Thyroid gland (tissue), 4 donors: ENCODE measurements at regions not wholly inside any gene's neighbourhood (a gene's known extent, or its start where the extent isn't known, plus 50 kb on each side); places are given as distances from the start of the nearest gene placed in this dataset.

Source experiments
- DNase-seq, 2 donors: peaks; one replicate each; pipeline ENCODE4 v3.0.0-alpha.2; 2019
- H3K27ac ChIP-seq, 3 donors: fragments of 200-600 bp; sonication (generic); 1 replicate in 2 of 3; 2 replicates in 1 of 3; pipeline ENCODE4 v1.5.1; 2016 to 2019; ENCODE audit warnings: mild to moderate bottlenecking in 1 of 3, moderate library complexity in 1 of 3
- H3K27me3 ChIP-seq: fragments of 200-600 bp; sonication (generic); one replicate; pipeline ENCODE4 v1.5.1; 2019
- H3K36me3 ChIP-seq, 2 donors: fragments of 200-600 bp; sonication (generic); one replicate each; pipeline ENCODE4 v1.5.1; 2016 to 2019
- H3K4me1 ChIP-seq, 2 donors: fragments of 200-600 bp; sonication (generic); one replicate each; pipeline ENCODE4 v1.5.1; 2017 to 2019
- H3K4me3 ChIP-seq, 3 donors: fragments of 200-600 bp; sonication (generic); replicated peaks in 1 of 3; 1 replicate in 2 of 3; 2 replicates in 1 of 3; pipeline ENCODE4 v1.5.1; 2016; ENCODE audit warnings: mild to moderate bottlenecking in 1 of 3
- H3K9me3 ChIP-seq: fragments of 200-600 bp; sonication (generic); one replicate; pipeline ENCODE4 v1.5.1; 2017
- POLR2A ChIP-seq, 2 donors: fragments of 450-650 bp; IDR thresholded peaks; one replicate each; pipeline ENCODE4 v1.6.1; 2017; ENCODE audit warnings: antibody characterized with exemption in 2 of 2, mild to moderate bottlenecking in 2 of 2, moderate library complexity in 1 of 2
- WGBS, 2 donors: methylation state at CpG; one replicate each; pipeline ENCODE4 v1.1.5; 2017; 5-methylcytosine and 5-hydroxymethylcytosine counted together
- intact Hi-C: fragments of 100-400 bp; cut with DNase I; formaldehyde crosslinking; loops from one replicate; pipeline ENCODE4 v1.15.1; 2023
- TF ChIP-seq, protein P1 (sequence below), 6 experiments: fragments of 200-600 bp in 3 of 6; fragments of 450-650 bp in 3 of 6; sonication (generic) in 3 of 6; IDR thresholded peaks; one replicate each; pipeline ENCODE4 v1.5.1; 2016 to 2019; ENCODE audit warnings: antibody characterized with exemption in 6 of 6, mild to moderate bottlenecking in 2 of 6, inconsistent platforms in 1 of 6, moderate library complexity in 1 of 6

DNA sequence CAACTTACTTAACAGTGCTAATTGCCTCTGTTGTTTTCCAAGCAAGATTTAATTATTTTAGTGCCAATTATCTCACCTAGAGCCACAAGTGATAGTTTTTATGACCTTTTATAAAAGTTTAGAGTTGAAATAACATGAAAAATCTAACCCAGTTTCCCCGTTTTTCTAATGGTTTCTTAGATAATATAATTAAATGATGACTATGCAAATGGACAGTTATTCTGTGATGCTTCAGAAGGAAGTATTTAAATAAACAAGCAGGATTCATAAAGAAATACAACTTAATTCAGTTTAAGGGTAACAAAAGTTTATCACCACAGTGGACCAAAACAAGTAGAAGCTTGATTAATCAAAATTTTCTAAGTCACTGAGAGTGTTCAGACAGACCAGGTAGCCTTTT is 721.2 kb upstream of the SOX9 start:
- TF ChIP-seq POLR2A (IDR thresholded peaks at IDR 0.05) = no peak
- TF ChIP-seq, protein P1, sequence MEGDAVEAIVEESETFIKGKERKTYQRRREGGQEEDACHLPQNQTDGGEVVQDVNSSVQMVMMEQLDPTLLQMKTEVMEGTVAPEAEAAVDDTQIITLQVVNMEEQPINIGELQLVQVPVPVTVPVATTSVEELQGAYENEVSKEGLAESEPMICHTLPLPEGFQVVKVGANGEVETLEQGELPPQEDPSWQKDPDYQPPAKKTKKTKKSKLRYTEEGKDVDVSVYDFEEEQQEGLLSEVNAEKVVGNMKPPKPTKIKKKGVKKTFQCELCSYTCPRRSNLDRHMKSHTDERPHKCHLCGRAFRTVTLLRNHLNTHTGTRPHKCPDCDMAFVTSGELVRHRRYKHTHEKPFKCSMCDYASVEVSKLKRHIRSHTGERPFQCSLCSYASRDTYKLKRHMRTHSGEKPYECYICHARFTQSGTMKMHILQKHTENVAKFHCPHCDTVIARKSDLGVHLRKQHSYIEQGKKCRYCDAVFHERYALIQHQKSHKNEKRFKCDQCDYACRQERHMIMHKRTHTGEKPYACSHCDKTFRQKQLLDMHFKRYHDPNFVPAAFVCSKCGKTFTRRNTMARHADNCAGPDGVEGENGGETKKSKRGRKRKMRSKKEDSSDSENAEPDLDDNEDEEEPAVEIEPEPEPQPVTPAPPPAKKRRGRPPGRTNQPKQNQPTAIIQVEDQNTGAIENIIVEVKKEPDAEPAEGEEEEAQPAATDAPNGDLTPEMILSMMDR (IDR thresholded peaks at IDR 0.05) = no peak

DNA sequence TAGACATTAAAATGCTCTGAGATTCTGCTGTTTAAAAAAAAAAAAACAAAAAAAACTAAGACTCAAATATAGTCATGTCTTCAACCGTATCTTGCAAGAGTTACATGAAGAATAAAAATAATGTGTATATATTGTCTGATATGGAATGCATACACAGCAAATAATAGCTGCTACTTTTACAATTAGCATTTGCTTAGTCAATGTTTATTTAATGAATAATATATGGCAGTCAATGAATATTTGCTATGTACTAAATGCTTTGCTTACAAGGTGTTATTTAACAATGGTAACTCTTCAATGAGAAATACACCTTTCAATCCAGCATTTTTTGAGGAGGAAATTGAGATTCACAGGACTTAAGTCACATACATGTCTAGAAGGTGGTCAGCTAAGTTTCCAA is 718.8 kb upstream of the SOX9 start:
- Histone ChIP-seq H3K27me3 (no peaks in the 10 kb centered on the region), H3K27ac (no peak overlapping the region), H3K4me1 (no peaks in the 10 kb centered on the region), H3K4me3 (no peak overlapping the region), H3K9me3 (no peaks in the 10 kb centered on the region), H3K36me3 (no peaks in the 10 kb centered on the region)
- intact Hi-C loops = no loop called here
- 98 to 99% methylated on average over 1 of the region's 1 CpG for WGBS, 2 donors
- TF ChIP-seq, protein P1 (IDR thresholded peaks at IDR 0.05) = no peak
- no peak for TF ChIP-seq POLR2A (IDR thresholded peaks at IDR 0.05)
- DNase-seq = no peak

More for the DNA sequence above, 721.2 kb upstream of the SOX9 start:
- WGBS, 2 donors = 71 to 75% methylated on average over 1 of the region's 1 CpG
- no peak for DNase-seq
- Histone ChIP-seq H3K9me3 (no peaks in the 10 kb centered on the region), H3K27me3 (no peaks in the 10 kb centered on the region), H3K27ac (no peak overlapping the region), H3K36me3 (no peaks in the 10 kb centered on the region), H3K4me3 (no peak overlapping the region), H3K4me1 (no peaks in the 10 kb centered on the region)
- intact Hi-C loops = no loop called here

DNA sequence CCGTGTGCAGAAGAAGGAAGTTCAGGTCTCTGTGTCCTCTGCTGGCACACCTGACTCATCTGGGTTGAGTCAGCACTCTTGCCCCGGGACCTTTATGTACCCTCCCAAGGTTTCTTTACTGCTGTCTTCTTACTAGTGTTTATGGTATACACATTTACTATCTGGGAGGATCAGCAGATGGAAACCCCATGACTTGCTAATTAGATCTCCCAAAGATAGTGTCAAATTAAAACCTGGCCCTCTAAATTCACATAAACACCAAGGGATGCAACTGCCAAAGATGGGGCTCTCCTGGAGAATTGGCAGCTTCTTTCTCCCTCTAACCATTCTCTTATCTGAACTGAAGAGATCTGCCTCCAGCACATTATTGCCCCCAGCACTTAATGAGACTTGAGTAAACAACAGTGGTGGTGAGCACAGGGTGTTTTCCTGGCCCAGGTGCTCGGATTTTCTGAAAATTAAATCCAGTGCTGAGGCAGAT is 718.1 kb upstream of the SOX9 start:
- DNase-seq = no peak
- Histone ChIP-seq H3K36me3 (no peaks in the 10 kb centered on the region), H3K9me3 (no peaks in the 10 kb centered on the region), H3K27me3 (no peaks in the 10 kb centered on the region), H3K4me3 (no peak overlapping the region), H3K4me1 (no peaks in the 10 kb centered on the region), H3K27ac (no peak overlapping the region)
- 71 to 75% methylated on average over 3 of the region's 3 CpGs for WGBS, 2 donors
- TF ChIP-seq POLR2A (IDR thresholded peaks at IDR 0.05) = no peak
- TF ChIP-seq, protein P1 (IDR thresholded peaks at IDR 0.05) = no peak
- intact Hi-C loops = no loop called here

DNA sequence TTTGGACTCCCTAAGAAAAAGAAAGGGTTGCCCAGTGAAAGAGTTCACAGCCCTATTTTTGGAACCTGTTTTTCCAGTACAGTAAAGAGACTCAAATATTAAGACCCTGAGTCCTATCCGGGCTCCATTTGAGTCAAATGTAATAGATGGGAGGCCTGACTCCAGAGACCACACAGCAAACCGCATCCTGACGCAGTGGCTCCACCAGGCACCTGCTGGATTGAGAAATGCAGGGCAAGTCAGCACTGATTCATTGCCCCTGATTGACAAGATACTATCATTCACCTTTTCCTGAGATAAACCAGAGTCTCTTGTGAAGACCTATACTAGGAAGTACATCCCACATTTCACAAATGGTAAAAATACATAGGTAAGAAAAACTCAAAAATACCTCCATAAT is 715.7 kb upstream of the SOX9 start:
- DNase-seq = no peak
- WGBS, 2 donors = 96% methylated on average over 3 of the region's 3 CpGs
- no peaks in the 10 kb centered on the region for H3K27me3 ChIP-seq
- H3K36me3 ChIP-seq = no peaks in the 10 kb centered on the region
- TF ChIP-seq POLR2A (IDR thresholded peaks at IDR 0.05) = no peak
- TF ChIP-seq, protein P1 (IDR thresholded peaks at IDR 0.05) = no peak
- no peak overlapping the region for H3K27ac ChIP-seq
- no peak overlapping the region for H3K4me3 ChIP-seq
- H3K4me1 ChIP-seq = no peaks in the 10 kb centered on the region
- H3K9me3 ChIP-seq = no peaks in the 10 kb centered on the region
- intact Hi-C loops = no loop called here

DNA sequence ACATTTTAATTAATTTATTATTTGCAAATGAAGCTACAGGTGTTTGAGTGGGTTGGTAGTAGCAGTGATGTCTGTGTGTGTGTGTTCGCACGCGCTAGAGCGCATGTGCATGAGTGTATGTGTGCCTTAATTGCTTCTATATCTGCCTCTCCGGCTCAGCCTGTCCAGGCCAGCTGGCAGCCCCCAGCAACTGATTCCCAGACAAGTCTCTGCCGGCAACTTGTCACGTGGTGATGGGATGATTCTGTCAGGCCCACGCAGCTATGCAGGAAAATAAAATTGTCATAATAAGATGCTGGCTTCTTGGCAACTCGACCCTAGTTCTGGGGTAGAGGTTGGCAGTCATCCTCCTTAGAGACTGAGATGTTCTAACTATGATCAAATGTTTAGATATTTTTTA is 712.8 kb upstream of the SOX9 start:
- H3K4me3 ChIP-seq = no peak overlapping the region
- DNase-seq = no peak
- no peak overlapping the region for H3K27ac ChIP-seq
- H3K27me3 ChIP-seq = no peaks in the 10 kb centered on the region
- H3K36me3 ChIP-seq = no peaks in the 10 kb centered on the region
- TF ChIP-seq, protein P1 (IDR thresholded peaks at IDR 0.05) = no peak
- TF ChIP-seq POLR2A (IDR thresholded peaks at IDR 0.05) = no peak
- intact Hi-C loops = no loop called here
- WGBS, 2 donors = 75 to 79% methylated on average over 9 of the region's 9 CpGs
- no peaks in the 10 kb centered on the region for H3K9me3 ChIP-seq
- no peaks in the 10 kb centered on the region for H3K4me1 ChIP-seq
